ENCODE measurements at regions not wholly inside any gene's neighbourhood (a gene's known extent, or its start where the extent isn't known, plus 50 kb on each side); places are given as distances from the start of the nearest gene placed in this dataset.

GRCh38 chr6:121020656-121021055 is 313.6 kb downstream of the TBC1D32 start:
- CTCF ChIA-PET, result no interaction called here
- no peaks in the 10 kb centered on the region for H3K36me3 ChIP-seq (ENCODE audit: control insufficient read depth, insufficient read depth, low read length)
- H3K27me3 ChIP-seq (ENCODE audit: control insufficient read depth, insufficient read depth, low read length), result no peaks in the 10 kb centered on the region
- POLR2A ChIA-PET, result no interaction called here
- no peak overlapping the region for H3K4me3 ChIP-seq (ENCODE audit: low read depth, low read length)
- DNase-seq (ENCODE audit: low read depth), result no peak
- no peak for TF ChIP-seq CTCF (IDR thresholded peaks at IDR 0.05; ENCODE audit: insufficient read depth, low read depth, low read length)

- DNase-seq (ENCODE audit: low read depth), result no peak
- no peaks in the 10 kb centered on the region for H3K36me3 ChIP-seq (ENCODE audit: control insufficient read depth, insufficient read depth, low read length)
- CTCF ChIA-PET, result interaction anchor here (0.6 kb wide), 1 partner anchor 171 kb away, joined by 3 read pairs; no protein-coding TSS in a partner anchor
- no peaks in the 10 kb centered on the region for H3K27me3 ChIP-seq (ENCODE audit: control insufficient read depth, insufficient read depth, low read length)
- POLR2A ChIA-PET, result no interaction called here
- no peak for TF ChIP-seq CTCF (IDR thresholded peaks at IDR 0.05; ENCODE audit: insufficient read depth, low read depth, low read length)
- no peak overlapping the region for H3K4me3 ChIP-seq (ENCODE audit: low read depth, low read length)
Observed at GRCh38 chr6:121008553-121008952, 325.7 kb downstream of the TBC1D32 start.

GRCh38 chr6:121006024-121006423 is 328.3 kb downstream of the TBC1D32 start:
- ChIA-PET CTCF (no interaction called here), POLR2A (no interaction called here)
- Histone ChIP-seq H3K27me3 (ENCODE audit: control insufficient read depth, insufficient read depth, low read length) (no peaks in the 10 kb centered on the region), H3K36me3 (ENCODE audit: control insufficient read depth, insufficient read depth, low read length) (no peaks in the 10 kb centered on the region), H3K4me3 (ENCODE audit: low read depth, low read length) (no peak overlapping the region)
- no peak for TF ChIP-seq CTCF (IDR thresholded peaks at IDR 0.05; ENCODE audit: insufficient read depth, low read depth, low read length)
- no peak for DNase-seq (ENCODE audit: low read depth)

- ChIA-PET CTCF (no interaction called here), POLR2A (no interaction called here)
- TF ChIP-seq CTCF (IDR thresholded peaks at IDR 0.05; ENCODE audit: insufficient read depth, low read depth, low read length), result no peak
- no peaks in the 10 kb centered on the region for H3K36me3 ChIP-seq (ENCODE audit: control insufficient read depth, insufficient read depth, low read length)
- no peak for DNase-seq (ENCODE audit: low read depth)
- H3K27me3 ChIP-seq (ENCODE audit: control insufficient read depth, insufficient read depth, low read length), result no peaks in the 10 kb centered on the region
- no peak overlapping the region for H3K4me3 ChIP-seq (ENCODE audit: low read depth, low read length)
Observed at GRCh38 chr6:121000381-121000780, 333.9 kb downstream of the TBC1D32 start.

GRCh38 chr6:120996340-120996739 is 337.9 kb downstream of the TBC1D32 start:
- ChIA-PET POLR2A (no interaction called here), CTCF (no interaction called here)
- Histone ChIP-seq H3K36me3 (ENCODE audit: control insufficient read depth, insufficient read depth, low read length) (no peaks in the 10 kb centered on the region), H3K27me3 (ENCODE audit: control insufficient read depth, insufficient read depth, low read length) (no peaks in the 10 kb centered on the region), H3K4me3 (ENCODE audit: low read depth, low read length) (no peak overlapping the region)
- TF ChIP-seq CTCF (IDR thresholded peaks at IDR 0.05; ENCODE audit: insufficient read depth, low read depth, low read length), result no peak
- DNase-seq (ENCODE audit: low read depth), result no peak
